Activated CD8-positive, alpha-beta memory T cell treated with anti-CD3 and anti-CD28 coated beads, Interleukin-2, amount 50 U/mL, for 24 hours (primary cell): ENCODE measurements at regions not wholly inside any gene's neighbourhood (a gene's known extent, or its start where the extent isn't known, plus 50 kb on each side); places are given as distances from the start of the nearest gene placed in this dataset.

ENCODE experiments used
- DNase-seq: peaks from one replicate; pipeline ENCODE4 v3.0.0-alpha.2; 2020; ENCODE audit errors: extremely low read depth

GRCh38 chr18:24627644-24628315 is 167.3 kb downstream of the HRH4 start:
- no peak for DNase-seq

GRCh38 chr18:24628326-24628725 is 167.9 kb downstream of the HRH4 start:
- no peak for DNase-seq

GRCh38 chr18:24629921-24630320 is 169.5 kb downstream of the HRH4 start:
- no peak for DNase-seq

DNA sequence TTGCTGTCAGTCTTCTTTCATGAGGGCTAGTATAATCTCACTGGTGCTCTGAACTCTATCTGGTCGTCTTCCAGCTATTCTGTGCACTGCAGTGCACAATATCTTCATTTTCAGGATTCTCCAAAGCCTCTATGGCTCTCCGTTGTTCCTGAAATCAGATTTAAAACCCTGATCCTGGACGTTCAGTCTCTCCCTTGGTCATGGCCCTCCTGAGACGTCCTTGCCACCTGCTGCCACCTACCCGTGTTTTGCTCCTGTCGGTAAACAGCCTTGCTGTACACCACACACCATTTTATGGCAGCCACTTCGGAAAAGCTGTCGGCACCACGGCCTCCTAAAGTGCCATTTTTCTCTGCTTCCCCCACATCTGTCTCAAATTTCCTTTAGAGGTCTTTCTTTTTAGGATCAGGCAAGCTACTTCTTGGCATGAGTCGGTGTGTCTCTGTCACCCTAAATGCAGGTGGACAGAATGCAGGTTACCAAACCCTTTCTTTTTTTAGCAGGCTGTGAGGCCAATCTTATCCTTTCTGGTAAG is 170.0 kb downstream of the HRH4 start:
- DNase-seq, result no peak

GRCh38 chr18:24631243-24632025 is 171.0 kb downstream of the HRH4 start:
- DNase-seq, result no peak

GRCh38 chr18:24632158-24632988 is 171.9 kb downstream of the HRH4 start:
- no peak for DNase-seq

- no peak for DNase-seq
These were observed 172.7 kb downstream of the HRH4 start for GRCh38 chr18:24633121-24633520.

DNA sequence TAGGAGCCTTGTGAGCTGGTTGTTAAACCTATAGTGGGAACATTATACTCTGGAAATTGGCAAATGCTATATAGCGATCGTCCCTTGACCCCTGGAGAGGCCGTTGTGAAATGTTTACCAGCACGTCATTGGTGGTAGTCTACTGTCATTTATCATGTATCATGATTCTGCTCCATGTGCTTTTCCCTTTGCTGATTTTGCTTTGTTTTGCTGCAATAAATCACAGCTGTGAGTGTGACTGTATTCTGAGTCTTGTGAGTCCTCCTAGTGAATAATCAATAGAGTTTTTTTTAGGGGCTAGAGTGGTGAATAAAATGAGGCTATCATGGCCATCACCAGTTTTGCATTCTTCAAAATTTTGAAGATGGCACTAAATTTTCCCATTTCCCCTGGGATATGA is 189.1 kb downstream of the HRH4 start:
- DNase-seq, result no peak

GRCh38 chr18:24651434-24651833 is 191.0 kb downstream of the HRH4 start:
- no peak for DNase-seq

DNA sequence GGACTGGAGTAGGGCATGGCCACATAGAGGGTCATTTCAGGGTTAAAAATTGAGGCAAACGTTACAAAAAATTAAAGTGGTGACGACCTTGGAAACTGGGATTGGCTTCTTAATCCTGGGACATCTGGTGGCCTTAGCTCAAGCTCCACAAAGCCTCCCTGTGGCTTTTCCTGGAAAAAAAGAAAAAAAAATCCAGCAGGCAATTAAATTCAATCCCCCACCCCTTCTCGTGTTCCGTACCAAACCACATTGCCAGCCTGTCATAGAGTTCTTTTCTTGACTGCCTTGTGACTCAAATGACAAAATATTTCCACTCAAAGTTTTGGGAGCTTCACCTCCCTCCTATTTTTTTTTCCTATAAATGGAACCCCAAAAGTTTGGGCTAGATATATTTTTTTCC is 195.6 kb downstream of the HRH4 start:
- no peak for DNase-seq

GRCh38 chr18:24656551-24657443 is 196.4 kb downstream of the HRH4 start:
- DNase-seq, result no peak

GRCh38 chr18:24657444-24657842 is 197.0 kb downstream of the HRH4 start:
- no peak for DNase-seq

DNA sequence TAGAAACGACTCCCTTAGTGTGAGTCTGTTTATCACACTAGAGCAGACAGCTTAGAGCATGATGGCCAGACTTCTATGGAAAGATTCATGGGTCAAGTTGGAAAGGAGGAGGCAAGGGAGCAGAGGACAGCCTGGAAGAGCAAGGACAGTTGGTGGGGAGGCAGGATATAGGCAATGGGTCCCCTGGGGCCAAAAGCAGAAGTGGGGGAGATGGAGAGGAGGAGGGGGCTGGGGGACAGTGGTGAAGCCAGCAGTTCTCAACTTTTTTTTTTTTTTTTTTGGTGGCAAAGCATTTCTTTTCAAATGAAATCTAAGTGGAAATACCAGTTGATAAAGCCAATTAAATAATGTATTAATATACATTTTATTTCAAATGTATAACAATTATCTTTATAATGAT is 197.9 kb downstream of the HRH4 start:
- no peak for DNase-seq

DNA sequence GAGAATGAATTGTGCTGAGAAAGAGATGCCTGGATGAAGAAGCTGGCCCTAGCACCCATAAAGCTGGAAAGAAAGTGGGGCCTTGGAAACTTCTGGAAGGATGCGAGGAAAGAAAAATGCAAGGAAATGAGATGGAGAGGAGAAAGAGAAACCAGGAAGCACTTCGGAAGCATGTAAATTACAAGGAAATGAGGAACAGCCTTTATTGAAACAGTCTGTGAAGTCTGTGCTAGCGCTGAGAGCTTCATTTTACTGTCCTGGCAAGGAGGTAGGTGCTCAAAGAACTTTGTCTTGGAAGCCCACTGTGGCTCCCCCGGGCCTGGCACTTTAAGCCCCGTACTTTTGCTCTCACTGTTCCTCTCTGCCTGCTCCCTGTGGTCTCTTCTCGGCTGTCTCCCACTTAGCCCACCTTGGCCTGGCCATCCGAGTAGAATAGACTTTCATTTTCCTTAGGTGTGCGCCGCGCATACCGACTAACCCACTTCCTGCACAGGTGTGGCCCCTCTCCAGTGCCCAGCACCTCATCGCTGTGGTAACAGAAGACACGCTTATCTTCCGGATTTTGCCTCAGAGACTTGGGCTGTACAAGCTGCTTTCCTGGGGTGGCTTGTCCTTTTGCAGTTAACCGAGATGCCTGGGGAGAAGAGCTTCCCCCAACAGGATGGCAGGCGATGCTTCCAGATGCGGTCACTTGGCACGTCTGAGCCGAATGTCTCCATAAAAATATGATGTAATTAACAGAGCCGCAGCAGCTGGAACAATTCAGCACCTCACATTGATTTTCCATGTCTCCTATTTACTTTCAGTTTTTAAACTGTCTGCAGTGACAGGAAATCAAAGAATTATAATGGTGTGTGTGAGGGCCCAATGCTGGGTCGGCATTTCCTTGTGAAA is 199.6 kb downstream of the HRH4 start:
- no peak for DNase-seq

DNA sequence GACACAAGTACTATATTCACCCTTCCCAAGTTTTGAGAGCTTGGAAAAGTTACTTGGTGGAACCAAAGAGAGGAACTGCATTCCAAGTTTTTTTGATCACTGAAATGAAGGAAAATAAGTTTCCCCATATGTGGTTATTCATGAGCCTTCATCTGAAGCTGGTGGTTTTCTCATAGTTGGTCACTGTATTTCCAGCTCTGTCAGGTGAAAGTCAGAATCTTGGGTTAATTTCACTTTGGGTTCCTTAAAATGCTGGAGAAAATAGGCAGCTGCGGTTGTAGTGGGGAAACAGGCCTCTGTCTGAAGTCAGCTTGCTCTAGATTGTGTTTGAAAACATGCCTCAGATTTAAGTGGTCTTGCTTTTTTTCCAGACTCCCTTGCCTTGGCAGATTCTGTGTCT is 200.5 kb downstream of the HRH4 start:
- DNase-seq, result no peak

- DNase-seq, result no peak
These were observed 202.0 kb downstream of the HRH4 start for GRCh38 chr18:24662412-24662821.

DNA sequence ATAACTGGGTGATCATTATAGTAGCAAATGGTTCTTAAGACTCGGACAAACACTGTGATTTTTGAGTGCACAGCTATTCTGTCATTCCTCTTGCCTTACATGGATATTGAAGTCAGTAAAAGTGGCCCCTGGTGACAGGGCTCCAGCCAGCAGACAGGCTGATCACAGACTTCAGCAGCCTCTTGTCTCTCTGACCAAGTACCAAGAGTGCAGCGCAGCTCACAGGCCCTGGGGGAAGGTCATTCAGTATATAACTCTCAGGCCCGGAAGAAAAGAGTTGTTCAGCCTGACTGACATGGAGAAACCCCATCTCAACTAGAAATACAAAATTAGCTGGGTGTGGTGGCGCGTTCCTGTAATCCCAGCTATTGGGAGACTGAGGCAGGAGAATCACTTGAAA is 202.6 kb downstream of the HRH4 start:
- no peak for DNase-seq

DNA sequence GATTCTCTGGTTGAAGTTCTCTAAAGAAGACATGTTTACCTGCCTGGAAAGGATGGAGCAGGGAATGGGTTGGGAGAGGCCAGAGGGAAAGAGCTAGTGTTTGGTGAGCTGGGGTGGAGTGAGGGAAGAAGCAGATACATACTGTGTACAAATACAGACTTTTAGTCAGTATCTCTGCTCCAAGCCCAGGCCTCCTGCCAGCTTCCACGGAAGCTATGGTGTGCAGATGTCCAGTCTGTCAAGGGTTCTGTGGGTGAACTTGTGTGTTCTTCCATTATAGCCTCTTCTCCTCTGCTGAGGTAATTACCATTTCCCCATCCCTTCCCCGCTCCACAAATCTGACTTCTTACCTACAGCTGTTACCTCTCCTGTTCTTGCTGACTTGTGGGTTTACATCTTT is 208.6 kb downstream of the HRH4 start:
- no peak for DNase-seq

GRCh38 chr18:24669502-24669901 is 209.1 kb downstream of the HRH4 start:
- DNase-seq, result no peak
